ENCODE measurements at regions not wholly inside any gene's neighbourhood (a gene's known extent, or its start where the extent isn't known, plus 50 kb on each side); places are given as distances from the start of the nearest gene placed in this dataset.

GRCh38 chr3:18008706-18009368 lies 266.4 kb upstream of the TBC1D5 start:
- in situ Hi-C loops (cut with MboI; ENCODE audit: low sequenced_read_pairs) = no loop called here

DNA sequence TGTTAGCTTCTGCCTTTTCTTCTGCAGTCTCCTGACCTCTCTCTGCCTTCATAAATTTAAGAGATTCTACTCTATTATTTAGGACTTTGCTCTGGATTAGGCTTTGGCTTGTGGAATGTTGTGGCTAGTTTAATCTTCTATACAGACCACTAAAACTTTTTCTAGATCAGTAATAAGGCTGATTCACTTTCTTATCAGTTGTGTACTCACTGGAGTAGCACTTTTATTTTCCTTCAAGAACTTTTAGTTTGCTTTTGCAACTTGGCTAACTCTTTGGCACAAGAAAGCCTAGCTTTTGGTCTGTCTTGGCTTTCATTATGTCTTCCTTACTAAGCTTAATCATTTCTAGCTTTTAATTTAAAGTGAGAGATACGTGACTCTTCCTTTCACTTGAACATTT lies 265.5 kb upstream of the TBC1D5 start:
- in situ Hi-C loops (cut with MboI; ENCODE audit: low sequenced_read_pairs) = no loop called here

DNA sequence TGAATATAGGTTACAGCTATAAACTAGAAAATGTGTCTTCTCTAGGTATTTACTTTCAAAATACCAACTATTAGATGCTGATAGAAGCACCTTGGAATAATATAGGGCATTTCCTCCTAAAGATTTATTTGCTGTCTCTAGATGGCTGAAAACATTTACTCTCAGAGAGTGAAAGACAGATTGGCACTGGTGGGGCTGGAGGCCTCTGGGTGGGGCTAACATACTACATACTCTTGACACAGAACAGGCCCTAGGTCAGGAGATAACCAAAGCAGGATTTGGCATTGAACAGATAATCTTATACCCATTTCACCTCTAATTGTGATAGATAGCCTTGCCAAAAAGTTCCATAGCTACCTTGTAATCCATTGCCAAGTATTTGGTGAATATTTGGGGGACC lies 253.3 kb upstream of the TBC1D5 start:
- in situ Hi-C loops (cut with MboI; ENCODE audit: low sequenced_read_pairs) = no loop called here

GRCh38 chr3:17994167-17994566 lies 251.7 kb upstream of the TBC1D5 start:
- in situ Hi-C loops (cut with MboI; ENCODE audit: low sequenced_read_pairs) = no loop called here

- in situ Hi-C loops (cut with MboI; ENCODE audit: low sequenced_read_pairs) = no loop called here
These were observed 248.0 kb upstream of the TBC1D5 start for GRCh38 chr3:17990390-17990789.

DNA sequence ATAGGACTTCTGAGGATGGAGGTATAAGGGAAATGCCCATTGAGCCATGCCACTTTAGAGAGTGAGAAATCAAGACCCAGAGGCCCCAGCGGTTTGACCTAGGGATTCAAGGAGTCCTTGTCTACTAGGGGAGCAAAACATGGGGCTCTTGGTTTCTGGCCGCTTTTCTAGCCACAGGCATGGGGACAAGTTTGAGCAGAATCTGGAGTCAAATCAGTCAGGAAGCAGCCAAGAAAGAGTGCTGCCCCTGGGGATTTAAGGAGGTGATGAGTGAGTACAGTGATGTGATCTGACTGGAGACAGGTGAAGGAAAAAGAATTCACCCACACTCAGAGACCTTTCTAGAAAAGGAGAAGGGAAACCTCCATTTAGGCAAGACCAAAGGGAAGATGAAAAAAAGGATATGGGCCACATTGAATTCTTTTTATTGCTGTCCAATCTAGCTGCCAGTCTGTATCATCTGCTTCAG lies 244.0 kb upstream of the TBC1D5 start:
- in situ Hi-C loops (cut with MboI; ENCODE audit: low sequenced_read_pairs) = no loop called here

- in situ Hi-C loops (cut with MboI; ENCODE audit: low sequenced_read_pairs) = no loop called here
These were observed 243.4 kb upstream of the TBC1D5 start for GRCh38 chr3:17985658-17986347.

- in situ Hi-C loops (cut with MboI; ENCODE audit: low sequenced_read_pairs) = no loop called here
These were observed 240.7 kb upstream of the TBC1D5 start for GRCh38 chr3:17983106-17983505.

DNA sequence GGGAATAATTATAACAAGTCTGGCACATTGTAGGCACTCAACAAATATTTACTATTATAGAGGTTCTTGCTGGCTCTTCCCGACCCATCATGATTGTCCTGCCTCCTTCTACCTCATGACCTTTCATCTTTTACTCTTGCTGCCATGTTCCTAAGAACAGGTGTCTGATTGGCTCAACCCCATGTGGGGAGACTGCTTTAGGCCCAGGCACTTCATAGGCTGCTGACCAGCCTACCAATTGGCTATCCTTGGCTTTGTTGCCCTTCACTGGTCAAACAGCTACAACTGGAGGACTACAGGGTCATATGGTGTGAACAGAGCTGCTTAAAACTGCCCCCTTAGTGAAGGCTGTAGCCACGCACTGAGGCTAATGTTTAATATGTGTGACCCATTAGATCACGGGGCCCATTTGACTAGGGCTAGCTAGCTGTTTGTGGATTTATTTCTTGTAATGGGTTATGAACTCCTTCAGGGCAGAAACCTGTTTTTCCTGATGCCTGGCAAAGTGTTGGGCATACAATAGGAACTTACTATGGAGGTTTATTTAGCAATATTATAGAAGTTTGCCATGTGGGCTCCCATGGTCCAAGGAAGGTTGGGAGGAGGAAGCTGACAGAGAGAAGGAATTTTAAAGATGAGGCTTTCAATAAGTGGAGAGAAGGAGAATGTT lies 239.9 kb upstream of the TBC1D5 start:
- in situ Hi-C loops (cut with MboI; ENCODE audit: low sequenced_read_pairs) = no loop called here

GRCh38 chr3:17980863-17981262 lies 238.4 kb upstream of the TBC1D5 start:
- in situ Hi-C loops (cut with MboI; ENCODE audit: low sequenced_read_pairs) = no loop called here

- in situ Hi-C loops (cut with MboI; ENCODE audit: low sequenced_read_pairs) = no loop called here
These were observed 237.5 kb upstream of the TBC1D5 start for GRCh38 chr3:17979911-17980310.

- in situ Hi-C loops (cut with MboI; ENCODE audit: low sequenced_read_pairs) = no loop called here
These were observed 236.8 kb upstream of the TBC1D5 start for GRCh38 chr3:17979252-17979651.

DNA sequence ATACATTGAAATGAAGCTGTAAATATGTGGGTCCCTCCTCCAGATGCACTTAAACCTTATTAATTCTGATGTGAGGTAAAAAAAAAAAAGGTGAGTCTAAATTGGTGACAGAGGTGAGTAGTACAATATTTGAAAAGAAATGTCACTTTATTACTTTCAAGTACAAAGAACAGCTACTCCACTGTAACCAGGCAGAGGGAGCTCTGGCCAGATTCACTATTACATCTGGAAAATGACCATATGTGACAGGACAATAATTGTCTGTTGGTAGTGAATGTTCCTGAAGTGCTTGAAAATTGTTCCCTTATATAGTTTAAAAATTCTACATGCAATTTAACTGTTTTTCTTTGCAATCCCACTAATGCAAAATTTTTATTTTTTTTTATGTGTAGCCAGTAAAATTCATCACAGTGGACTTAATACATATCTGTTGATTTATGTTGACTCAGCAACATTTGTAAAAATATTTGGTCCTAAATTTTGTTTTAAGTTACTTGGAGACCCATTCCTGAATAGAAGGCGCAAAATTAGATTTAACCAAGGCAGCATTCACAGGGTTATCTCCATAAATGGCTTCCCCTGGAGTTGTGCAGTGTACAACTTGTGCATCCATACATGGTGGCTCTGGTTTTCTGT lies 231.9 kb upstream of the TBC1D5 start:
- in situ Hi-C loops (cut with MboI; ENCODE audit: low sequenced_read_pairs) = no loop called here

GRCh38 chr3:17972959-17973906 lies 230.8 kb upstream of the TBC1D5 start:
- in situ Hi-C loops (cut with MboI; ENCODE audit: low sequenced_read_pairs) = no loop called here

DNA sequence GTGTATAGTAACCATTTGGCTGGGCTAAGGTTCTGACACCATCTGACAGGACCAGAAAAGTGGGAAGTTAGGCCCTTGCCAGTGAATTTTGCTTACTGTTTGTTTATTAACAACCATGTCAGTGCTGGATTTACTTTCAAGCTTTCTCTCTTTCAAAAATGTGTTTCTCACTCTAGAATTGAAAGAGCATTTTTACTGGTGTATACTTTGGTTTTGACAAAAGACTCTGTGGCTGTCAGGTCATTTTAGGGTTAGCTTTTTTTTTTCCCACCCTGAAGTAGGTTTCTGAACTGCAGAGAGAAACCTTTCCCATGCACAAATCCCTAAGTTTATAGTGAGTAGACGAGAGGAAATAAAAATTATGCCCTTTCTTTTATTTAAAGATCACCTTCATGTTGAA lies 230.0 kb upstream of the TBC1D5 start:
- in situ Hi-C loops (cut with MboI; ENCODE audit: low sequenced_read_pairs) = no loop called here

GRCh38 chr3:17972030-17972429 lies 229.6 kb upstream of the TBC1D5 start:
- in situ Hi-C loops (cut with MboI; ENCODE audit: low sequenced_read_pairs) = no loop called here

- in situ Hi-C loops (cut with MboI; ENCODE audit: low sequenced_read_pairs) = no loop called here
These were observed 227.6 kb upstream of the TBC1D5 start for GRCh38 chr3:17969985-17970568.

DNA sequence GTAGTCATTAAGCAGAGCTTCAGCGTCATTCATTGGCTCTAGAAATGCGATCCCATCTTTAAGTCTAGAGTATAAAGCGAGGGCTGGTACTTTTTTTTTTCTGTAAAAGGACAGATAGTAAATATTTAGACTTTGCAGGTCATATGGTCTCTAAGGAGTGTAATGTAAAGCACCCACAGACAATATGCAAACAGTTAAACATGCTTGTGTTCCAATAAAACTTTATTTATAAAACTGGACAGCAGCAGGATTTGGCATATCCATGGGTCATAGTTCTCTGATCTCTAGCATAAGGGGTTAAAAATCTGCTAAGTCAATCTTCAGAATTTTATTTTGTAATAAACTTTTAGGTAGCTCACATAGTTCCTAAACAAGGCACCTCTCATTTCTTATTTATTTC lies 226.8 kb upstream of the TBC1D5 start:
- in situ Hi-C loops (cut with MboI; ENCODE audit: low sequenced_read_pairs) = no loop called here

DNA sequence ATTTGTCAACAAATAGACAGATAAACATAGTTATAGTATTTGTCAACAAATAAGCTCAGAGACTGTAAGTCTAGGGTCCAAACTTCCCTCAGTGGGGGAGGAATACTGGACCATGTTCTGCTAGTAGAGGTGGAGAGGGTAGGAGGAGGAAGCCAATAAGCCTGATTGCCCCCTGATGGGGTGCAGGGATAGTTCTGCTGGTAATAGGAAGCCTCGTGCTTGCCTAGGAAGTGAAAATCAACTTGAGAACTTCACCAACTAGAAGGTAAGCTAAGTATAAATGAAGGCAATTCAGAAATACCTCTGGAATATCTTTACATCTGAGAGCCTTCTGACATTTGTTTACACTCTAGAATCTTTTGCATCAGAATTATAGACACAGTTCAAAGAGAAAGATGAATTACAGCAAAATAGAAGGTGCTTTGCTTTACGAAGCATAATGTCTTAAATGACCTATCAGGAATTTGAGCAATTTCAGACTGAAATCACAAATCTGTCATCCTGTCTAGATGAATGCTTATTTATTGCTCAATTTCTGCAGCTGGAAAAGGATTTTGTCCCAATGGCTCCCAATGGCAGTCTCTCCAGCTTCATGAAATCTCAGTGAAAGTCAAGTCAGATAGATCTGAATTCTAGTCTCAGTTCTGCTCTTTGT lies 225.6 kb upstream of the TBC1D5 start:
- in situ Hi-C loops (cut with MboI; ENCODE audit: low sequenced_read_pairs) = no loop called here

DNA sequence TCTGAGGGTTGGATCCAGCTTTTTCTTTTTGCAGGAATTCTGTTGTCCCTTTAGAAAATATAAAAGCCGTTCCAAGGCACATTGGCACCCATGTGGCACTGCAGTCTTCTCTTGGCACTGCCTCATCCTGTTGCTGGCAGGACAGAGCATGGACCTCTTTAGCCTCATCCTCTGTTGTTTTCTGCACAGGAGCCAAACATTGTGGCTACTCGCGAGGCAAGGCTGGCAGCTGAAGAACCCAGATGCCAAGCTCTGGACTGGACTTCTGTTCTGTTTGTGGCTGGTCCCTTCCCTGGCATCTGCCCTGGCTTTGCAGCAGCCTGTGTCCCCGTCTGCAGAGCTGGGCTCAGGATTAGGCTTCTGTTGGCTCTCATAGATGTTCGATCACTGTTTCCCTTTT lies 224.7 kb upstream of the TBC1D5 start:
- in situ Hi-C loops (cut with MboI; ENCODE audit: low sequenced_read_pairs) = no loop called here

Data from HL-60/S4 treated with phorbol 12-myristate 13-acetate at 8.2 ng/mL for 4 days and 3 days (cell line).